ENCODE measurements at regions not wholly inside any gene's neighbourhood (a gene's known extent, or its start where the extent isn't known, plus 50 kb on each side); places are given as distances from the start of the nearest gene placed in this dataset.

GRCh38 chr7:65287023-65287422, 86.6 kb upstream of the ZNF92 start:
- TF ChIP-seq, protein P1, sequence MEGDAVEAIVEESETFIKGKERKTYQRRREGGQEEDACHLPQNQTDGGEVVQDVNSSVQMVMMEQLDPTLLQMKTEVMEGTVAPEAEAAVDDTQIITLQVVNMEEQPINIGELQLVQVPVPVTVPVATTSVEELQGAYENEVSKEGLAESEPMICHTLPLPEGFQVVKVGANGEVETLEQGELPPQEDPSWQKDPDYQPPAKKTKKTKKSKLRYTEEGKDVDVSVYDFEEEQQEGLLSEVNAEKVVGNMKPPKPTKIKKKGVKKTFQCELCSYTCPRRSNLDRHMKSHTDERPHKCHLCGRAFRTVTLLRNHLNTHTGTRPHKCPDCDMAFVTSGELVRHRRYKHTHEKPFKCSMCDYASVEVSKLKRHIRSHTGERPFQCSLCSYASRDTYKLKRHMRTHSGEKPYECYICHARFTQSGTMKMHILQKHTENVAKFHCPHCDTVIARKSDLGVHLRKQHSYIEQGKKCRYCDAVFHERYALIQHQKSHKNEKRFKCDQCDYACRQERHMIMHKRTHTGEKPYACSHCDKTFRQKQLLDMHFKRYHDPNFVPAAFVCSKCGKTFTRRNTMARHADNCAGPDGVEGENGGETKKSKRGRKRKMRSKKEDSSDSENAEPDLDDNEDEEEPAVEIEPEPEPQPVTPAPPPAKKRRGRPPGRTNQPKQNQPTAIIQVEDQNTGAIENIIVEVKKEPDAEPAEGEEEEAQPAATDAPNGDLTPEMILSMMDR (IDR thresholded peaks at IDR 0.05): no peak
- TF ChIP-seq POLR2A (IDR thresholded peaks at IDR 0.05) (no peak), POLR2AphosphoS5 (IDR thresholded peaks at IDR 0.05) (no peak)

Measured in prostate gland (tissue), 2 donors.